Stimulated activated naive CD8-positive, alpha-beta T cell treated with anti-CD3 and anti-CD28 coated beads, Interleukin-15, amount 100 ng/mL, for 72 hours (primary cell): ENCODE measurements at regions not wholly inside any gene's neighbourhood (a gene's known extent, or its start where the extent isn't known, plus 50 kb on each side); places are given as distances from the start of the nearest gene placed in this dataset.

Source experiments
- ATAC-seq: fragments of 150-1000 bp; cut with Tn5 transposase; 2 replicates; pipeline ENCODE4 v1.10.0; 2021; ENCODE audit warnings: mild to moderate bottlenecking, moderate library complexity
- DNase-seq, 2 donors: peaks; one replicate each; pipeline ENCODE4 v3.0.0; 2021 to 2022
- H3K27ac Mint-ChIP-seq, 2 donors: one replicate each; pipeline ENCODE4 v1.8.0; 2022; ENCODE audit warnings: mild to moderate bottlenecking in 2 of 2, mixed read lengths in 2 of 2, moderate library complexity in 2 of 2
- H3K27me3 Mint-ChIP-seq: one replicate; pipeline ENCODE4 v1.8.0; 2022; ENCODE audit warnings: mixed read lengths
- H3K4me1 Mint-ChIP-seq: one replicate; pipeline ENCODE4 v1.8.0; 2022; ENCODE audit warnings: mild to moderate bottlenecking, mixed read lengths
- H3K4me3 Mint-ChIP-seq, 2 donors: one replicate each; pipeline ENCODE4 v1.8.0; 2022; ENCODE audit warnings: mild to moderate bottlenecking in 2 of 2, mixed read lengths in 2 of 2, moderate library complexity in 1 of 2
- H3K9me3 Mint-ChIP-seq, 2 donors: one replicate each; pipeline ENCODE4 v1.8.0; 2022; ENCODE audit warnings: mixed read lengths in 2 of 2

GRCh38 chr1:38466487-38466886 is 393.1 kb downstream of the RRAGC start:
- ATAC-seq (no peak), DNase-seq (no peak)
- Mint-ChIP-seq H3K4me3 (no peak overlapping the region), H3K4me1 (no peaks in the 10 kb centered on the region), H3K9me3 (no peaks in the 10 kb centered on the region), H3K27me3 (peaks cover 20% of the 10 kb centered on the region), H3K27ac (no peak overlapping the region)

- ATAC-seq = no peak
These were observed 394.1 kb downstream of the RRAGC start for GRCh38 chr1:38465460-38465859.

GRCh38 chr1:38464071-38464661 is 395.4 kb downstream of the RRAGC start:
- Mint-ChIP-seq H3K9me3 (no peaks in the 10 kb centered on the region), H3K27me3 (peaks cover 27% of the 10 kb centered on the region), H3K27ac (no peak overlapping the region), H3K4me3 (no peak overlapping the region), H3K4me1 (no peaks in the 10 kb centered on the region)
- DNase-seq = no peak
- ATAC-seq = no peak

More at GRCh38 chr1:38465460-38465859, 394.1 kb downstream of the RRAGC start:
- Mint-ChIP-seq H3K27me3 (peaks cover 18% of the 10 kb centered on the region), H3K27ac (no peak overlapping the region), H3K9me3 (no peaks in the 10 kb centered on the region), H3K4me1 (no peaks in the 10 kb centered on the region), H3K4me3 (no peak overlapping the region)
- no peak for DNase-seq

- no peak overlapping the region for H3K27ac Mint-ChIP-seq
- ATAC-seq (no peak), DNase-seq (no peak)
- H3K9me3 Mint-ChIP-seq = no peaks in the 10 kb centered on the region
- H3K4me3 Mint-ChIP-seq = no peak overlapping the region
- no peaks in the 10 kb centered on the region for H3K4me1 Mint-ChIP-seq
- peaks cover 22% of the 10 kb centered on the region for H3K27me3 Mint-ChIP-seq
These were observed 396.5 kb downstream of the RRAGC start for GRCh38 chr1:38463074-38463473.

GRCh38 chr1:38456531-38456876 is 403.1 kb downstream of the RRAGC start:
- Mint-ChIP-seq H3K27ac (no peak overlapping the region), H3K27me3 (peaks cover 36% of the 10 kb centered on the region), H3K4me3 (no peak overlapping the region), H3K9me3 (no peaks in the 10 kb centered on the region), H3K4me1 (no peaks in the 10 kb centered on the region)
- no peak for ATAC-seq
- DNase-seq = no peak

GRCh38 chr1:38455829-38456530 is 403.6 kb downstream of the RRAGC start:
- DNase-seq (no peak), ATAC-seq (no peak)
- Mint-ChIP-seq H3K4me1 (no peaks in the 10 kb centered on the region), H3K9me3 (no peaks in the 10 kb centered on the region), H3K27ac (no peak overlapping the region), H3K27me3 (peaks cover 36% of the 10 kb centered on the region), H3K4me3 (no peak overlapping the region)

GRCh38 chr1:38454749-38455441 is 404.7 kb downstream of the RRAGC start:
- Mint-ChIP-seq H3K9me3 (no peaks in the 10 kb centered on the region), H3K4me3 (no peak overlapping the region), H3K4me1 (no peaks in the 10 kb centered on the region), H3K27me3 (peaks cover 34% of the 10 kb centered on the region), H3K27ac (no peak overlapping the region)
- no peak for ATAC-seq
- DNase-seq = no peak

GRCh38 chr1:38454236-38454635 is 405.3 kb downstream of the RRAGC start:
- H3K27me3 Mint-ChIP-seq = peaks cover 27% of the 10 kb centered on the region
- ATAC-seq (no peak), DNase-seq (no peak)
- H3K9me3 Mint-ChIP-seq = no peaks in the 10 kb centered on the region
- H3K4me3 Mint-ChIP-seq = no peak overlapping the region
- H3K4me1 Mint-ChIP-seq = no peaks in the 10 kb centered on the region
- no peak overlapping the region for H3K27ac Mint-ChIP-seq

- H3K27me3 Mint-ChIP-seq = peaks cover 27% of the 10 kb centered on the region
- no peak for DNase-seq
- no peaks in the 10 kb centered on the region for H3K4me1 Mint-ChIP-seq
- no peak for ATAC-seq
- no peaks in the 10 kb centered on the region for H3K9me3 Mint-ChIP-seq
- H3K4me3 Mint-ChIP-seq = no peak overlapping the region
- no peak overlapping the region for H3K27ac Mint-ChIP-seq
These were observed 405.7 kb upstream of the POU3F1 start for GRCh38 chr1:38452246-38452645.

GRCh38 chr1:38451541-38451993 is 405.0 kb upstream of the POU3F1 start:
- H3K4me1 Mint-ChIP-seq = no peaks in the 10 kb centered on the region
- no peak for DNase-seq
- no peak overlapping the region for H3K4me3 Mint-ChIP-seq
- no peak for ATAC-seq
- peak overlapping the region in 1 of 2 donors; percentile 79 for H3K27ac Mint-ChIP-seq
- no peaks in the 10 kb centered on the region for H3K9me3 Mint-ChIP-seq
- peaks cover 27% of the 10 kb centered on the region for H3K27me3 Mint-ChIP-seq

- no peaks in the 10 kb centered on the region for H3K4me1 Mint-ChIP-seq
- ATAC-seq = no peak
- H3K27ac Mint-ChIP-seq = no peak overlapping the region
- no peaks in the 10 kb centered on the region for H3K9me3 Mint-ChIP-seq
- H3K27me3 Mint-ChIP-seq = peaks cover 38% of the 10 kb centered on the region
- DNase-seq = no peak
- H3K4me3 Mint-ChIP-seq = no peak overlapping the region
These were observed 402.3 kb upstream of the POU3F1 start for GRCh38 chr1:38448893-38449292.

GRCh38 chr1:38446936-38447335 is 400.3 kb upstream of the POU3F1 start:
- peaks cover 33% of the 10 kb centered on the region for H3K27me3 Mint-ChIP-seq
- H3K4me3 Mint-ChIP-seq = no peak overlapping the region
- H3K27ac Mint-ChIP-seq = no peak overlapping the region
- ATAC-seq (no peak), DNase-seq (no peak)
- no peaks in the 10 kb centered on the region for H3K4me1 Mint-ChIP-seq
- peaks cover 2 to 4% of the 10 kb centered on the region in 2 donors for H3K9me3 Mint-ChIP-seq

- ATAC-seq (no peak), DNase-seq (no peak)
- H3K4me3 Mint-ChIP-seq = no peak overlapping the region
- no peaks in the 10 kb centered on the region for H3K4me1 Mint-ChIP-seq
- H3K27me3 Mint-ChIP-seq = peaks cover 33% of the 10 kb centered on the region
- peaks cover 10 to 20% of the 10 kb centered on the region in 2 donors for H3K9me3 Mint-ChIP-seq
- no peak overlapping the region for H3K27ac Mint-ChIP-seq
These were observed 398.3 kb upstream of the POU3F1 start for GRCh38 chr1:38444770-38445442.

GRCh38 chr1:38444311-38444710 is 397.7 kb upstream of the POU3F1 start:
- DNase-seq = no peak
- ATAC-seq = no peak
- Mint-ChIP-seq H3K4me3 (no peak overlapping the region), H3K9me3 (peaks cover 10 to 21% of the 10 kb centered on the region in 2 donors), H3K4me1 (no peaks in the 10 kb centered on the region), H3K27ac (no peak overlapping the region), H3K27me3 (peaks cover 33% of the 10 kb centered on the region)

- Mint-ChIP-seq H3K27ac (no peak overlapping the region), H3K27me3 (peaks cover 10% of the 10 kb centered on the region), H3K4me3 (no peak overlapping the region), H3K9me3 (peaks cover 10 to 21% of the 10 kb centered on the region in 2 donors), H3K4me1 (no peaks in the 10 kb centered on the region)
- ATAC-seq (no peak), DNase-seq (no peak)
These were observed 393.8 kb upstream of the POU3F1 start for GRCh38 chr1:38440402-38440801.

GRCh38 chr1:38436749-38437148 is 390.2 kb upstream of the POU3F1 start:
- DNase-seq = no peak
- no peak for ATAC-seq
- H3K27me3 Mint-ChIP-seq = peaks cover 10% of the 10 kb centered on the region
- peaks cover 7 to 17% of the 10 kb centered on the region in 2 donors for H3K9me3 Mint-ChIP-seq
- H3K27ac Mint-ChIP-seq = no peak overlapping the region
- H3K4me3 Mint-ChIP-seq = no peak overlapping the region
- no peaks in the 10 kb centered on the region for H3K4me1 Mint-ChIP-seq
